ENCODE measurements at regions not wholly inside any gene's neighbourhood (a gene's known extent, or its start where the extent isn't known, plus 50 kb on each side); places are given as distances from the start of the nearest gene placed in this dataset.
"Not testable (repeated sequence)": the region's sequence is repeated elsewhere in the genome, so short reads cannot be mapped to it uniquely, and the experiment has no call there.

DNA sequence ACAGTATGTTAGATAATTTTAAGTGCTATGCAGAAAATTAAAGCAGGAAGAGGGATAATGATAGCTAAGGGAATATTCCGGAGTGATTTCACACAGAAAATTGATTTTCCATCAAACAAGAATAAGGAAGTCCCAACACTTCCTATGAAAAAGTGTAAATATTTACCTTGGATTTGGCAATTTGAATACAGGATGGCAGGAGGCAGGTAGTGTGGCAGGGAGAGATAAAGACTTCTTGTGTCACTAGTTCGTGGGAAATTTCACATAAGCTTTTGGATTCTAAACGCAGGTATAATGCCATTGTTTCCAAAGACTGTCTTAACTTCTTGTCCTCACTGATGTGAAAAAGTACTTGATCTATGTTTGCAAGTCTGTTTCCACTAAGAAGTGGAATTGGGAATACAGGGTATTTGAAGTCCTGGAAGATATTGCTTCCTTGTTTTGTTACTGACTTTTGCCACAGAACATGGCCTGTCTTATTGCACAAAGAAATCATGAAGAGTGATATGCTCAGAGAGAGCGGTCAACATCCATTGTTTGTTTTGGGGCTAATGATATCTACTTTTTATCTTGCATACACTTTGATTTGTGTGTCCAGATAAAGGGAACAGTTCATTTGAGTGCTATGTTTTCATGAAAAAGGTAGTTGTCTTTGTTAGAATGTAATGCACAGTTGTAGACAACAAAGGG lies 1216.1 kb upstream of the FAM98A start:
- H3K27me3 Mint-ChIP-seq (ENCODE audit: low read depth): no peaks in the 10 kb centered on the region
- DNase-seq (no peak), ATAC-seq (replicated peaks in 1 of 2) (no peak)
- H3K4me3 Mint-ChIP-seq: no peak overlapping the region
- peaks cover 3 to 5% of the 10 kb centered on the region in 2 donors for H3K9me3 Mint-ChIP-seq
- H3K36me3 Mint-ChIP-seq (ENCODE audit: insufficient read depth in 2 of 2): no peaks in the 10 kb centered on the region
- no peak overlapping the region for H3K27ac Mint-ChIP-seq
- H3K4me1 Mint-ChIP-seq (ENCODE audit: low read depth): no peaks in the 10 kb centered on the region

DNA sequence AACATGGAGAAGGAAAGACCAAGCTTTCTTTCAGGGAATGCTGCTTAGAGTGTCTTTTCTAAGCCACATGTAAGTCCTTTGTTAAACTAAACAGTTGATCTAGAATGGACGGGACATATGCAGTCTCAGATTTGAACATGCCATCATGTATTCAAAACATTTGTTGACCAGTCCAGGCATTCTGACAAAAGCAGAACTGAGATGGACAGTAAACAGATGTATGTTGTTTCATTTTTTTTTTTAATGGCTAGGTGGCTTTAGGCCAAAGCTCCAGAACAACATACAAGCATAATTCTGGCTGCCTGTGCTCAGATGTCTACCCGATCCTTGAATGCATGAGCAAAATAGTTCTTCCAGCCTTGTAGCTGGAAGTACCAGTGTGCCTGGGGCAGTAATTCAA lies 1211.4 kb upstream of the FAM98A start:
- H3K27ac Mint-ChIP-seq: no peak overlapping the region
- no peaks in the 10 kb centered on the region for H3K36me3 Mint-ChIP-seq (ENCODE audit: insufficient read depth in 2 of 2)
- H3K9me3 Mint-ChIP-seq: peaks cover 0 to 5% of the 10 kb centered on the region in 2 donors
- ATAC-seq (replicated peaks in 1 of 2) (no peak), DNase-seq (no peak)
- no peaks in the 10 kb centered on the region for H3K27me3 Mint-ChIP-seq (ENCODE audit: low read depth)
- H3K4me3 Mint-ChIP-seq: no peak overlapping the region
- no peaks in the 10 kb centered on the region for H3K4me1 Mint-ChIP-seq (ENCODE audit: low read depth)

GRCh38 chr2:34808426-34808825 lies 1209.3 kb upstream of the FAM98A start:
- H3K4me1 Mint-ChIP-seq (ENCODE audit: low read depth): no peaks in the 10 kb centered on the region
- no peak for DNase-seq
- H3K9me3 Mint-ChIP-seq: peaks cover 0 to 5% of the 10 kb centered on the region in 2 donors
- ATAC-seq (replicated peaks in 1 of 2): no peak
- H3K27ac Mint-ChIP-seq: no peak overlapping the region
- no peaks in the 10 kb centered on the region for H3K36me3 Mint-ChIP-seq (ENCODE audit: insufficient read depth in 2 of 2)
- no peak overlapping the region for H3K4me3 Mint-ChIP-seq
- no peaks in the 10 kb centered on the region for H3K27me3 Mint-ChIP-seq (ENCODE audit: low read depth)

DNA sequence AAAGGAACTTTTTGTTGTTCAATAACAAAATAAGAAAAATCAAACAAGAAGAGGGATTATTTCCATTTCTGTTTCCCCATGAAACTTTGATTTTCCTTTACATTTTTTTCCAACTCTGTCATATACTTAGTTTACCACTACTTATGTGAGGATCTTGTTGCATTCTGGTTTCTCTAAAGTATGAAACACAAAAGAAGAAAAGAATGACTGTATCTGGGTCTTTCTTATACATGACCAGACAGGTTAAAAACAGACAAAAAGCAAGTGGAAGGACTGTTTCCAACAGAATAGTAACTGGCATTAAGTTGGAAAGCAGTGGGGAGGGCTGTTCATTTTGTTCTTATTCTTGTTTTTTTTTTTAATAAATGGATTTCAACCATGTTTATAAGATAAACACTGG lies 1207.8 kb upstream of the FAM98A start:
- H3K36me3 Mint-ChIP-seq (ENCODE audit: insufficient read depth in 2 of 2): no peaks in the 10 kb centered on the region
- no peaks in the 10 kb centered on the region for H3K27me3 Mint-ChIP-seq (ENCODE audit: low read depth)
- no peak overlapping the region for H3K27ac Mint-ChIP-seq
- ATAC-seq (replicated peaks in 1 of 2) (no peak), DNase-seq (no peak)
- peaks cover 0 to 5% of the 10 kb centered on the region in 2 donors for H3K9me3 Mint-ChIP-seq
- no peaks in the 10 kb centered on the region for H3K4me1 Mint-ChIP-seq (ENCODE audit: low read depth)
- H3K4me3 Mint-ChIP-seq: no peak overlapping the region

- no peak for ATAC-seq (replicated peaks in 1 of 2)
- H3K4me1 Mint-ChIP-seq (ENCODE audit: low read depth): no peaks in the 10 kb centered on the region
These were observed 1207.3 kb upstream of the FAM98A start for GRCh38 chr2:34806396-34806795.

DNA sequence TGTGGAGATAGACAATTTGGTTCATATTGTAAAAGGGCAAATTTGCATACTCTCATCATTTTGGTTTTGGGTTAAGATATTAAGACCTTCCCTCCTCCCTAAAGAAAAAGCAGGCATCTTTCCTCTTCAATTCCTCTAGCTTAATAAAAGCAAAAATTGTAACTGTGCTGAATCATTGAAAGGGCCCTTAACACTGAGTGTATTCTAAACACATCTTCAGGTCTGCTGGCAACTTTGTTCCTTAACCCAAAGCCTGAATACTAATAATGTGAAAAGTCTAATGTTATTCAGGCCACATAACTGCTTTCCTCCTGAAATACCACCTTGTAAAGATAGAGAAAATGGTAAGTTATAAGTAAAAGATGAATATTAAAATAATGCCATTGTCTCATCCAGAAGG lies 1200.5 kb upstream of the FAM98A start:
- Mint-ChIP-seq H3K4me1 (ENCODE audit: low read depth) (no peaks in the 10 kb centered on the region), H3K9me3 (no peaks in the 10 kb centered on the region), H3K27me3 (ENCODE audit: low read depth) (no peaks in the 10 kb centered on the region), H3K36me3 (ENCODE audit: insufficient read depth in 2 of 2) (no peaks in the 10 kb centered on the region), H3K4me3 (no peak overlapping the region), H3K27ac (no peak overlapping the region)
- ATAC-seq (replicated peaks in 1 of 2) (no peak), DNase-seq (no peak)

More at GRCh38 chr2:34806396-34806795, 1207.3 kb upstream of the FAM98A start:
- no peaks in the 10 kb centered on the region for H3K36me3 Mint-ChIP-seq (ENCODE audit: insufficient read depth in 2 of 2)
- no peaks in the 10 kb centered on the region for H3K27me3 Mint-ChIP-seq (ENCODE audit: low read depth)
- H3K9me3 Mint-ChIP-seq: peaks cover 0 to 5% of the 10 kb centered on the region in 2 donors
- no peak overlapping the region for H3K27ac Mint-ChIP-seq
- no peak for DNase-seq
- H3K4me3 Mint-ChIP-seq: no peak overlapping the region

- H3K27me3 Mint-ChIP-seq (ENCODE audit: low read depth); H3K4me3 Mint-ChIP-seq; ATAC-seq (replicated peaks in 1 of 2); H3K4me1 Mint-ChIP-seq (ENCODE audit: low read depth); H3K27ac Mint-ChIP-seq; H3K9me3 Mint-ChIP-seq; DNase-seq; H3K36me3 Mint-ChIP-seq (ENCODE audit: insufficient read depth in 2 of 2): not testable (repeated sequence)
These were observed 1196.5 kb upstream of the FAM98A start for GRCh38 chr2:34795586-34795985.

DNA sequence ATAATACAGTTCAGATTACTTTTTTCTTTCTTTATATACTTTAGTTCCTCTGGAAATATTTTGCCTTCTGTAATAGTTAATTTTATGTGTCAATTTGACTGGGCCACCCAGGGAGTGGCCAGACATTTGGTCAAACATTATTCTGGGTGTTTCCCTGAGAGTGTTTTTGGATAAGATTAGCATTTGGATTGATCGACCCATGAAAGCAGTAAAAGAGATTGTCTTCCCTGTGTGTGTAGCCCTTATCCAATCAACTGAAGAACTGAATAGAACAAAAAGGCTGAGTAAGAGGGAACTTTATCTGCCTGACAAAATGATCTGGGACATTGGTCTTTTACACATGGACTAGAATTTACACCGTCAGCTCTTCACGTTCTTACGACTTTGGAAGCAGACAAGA lies 1190.1 kb upstream of the FAM98A start:
- Mint-ChIP-seq H3K36me3 (ENCODE audit: insufficient read depth in 2 of 2) (peaks cover 0 to 2% of the 10 kb centered on the region in 2 donors), H3K4me3 (no peak overlapping the region), H3K27ac (no peak overlapping the region), H3K4me1 (ENCODE audit: low read depth) (no peaks in the 10 kb centered on the region), H3K9me3 (peaks cover 3 to 6% of the 10 kb centered on the region in 2 donors), H3K27me3 (ENCODE audit: low read depth) (no peaks in the 10 kb centered on the region)
- ATAC-seq (replicated peaks in 1 of 2) (no peak), DNase-seq (no peak)

GRCh38 chr2:34787341-34787740 lies 1188.2 kb upstream of the FAM98A start:
- no peak for ATAC-seq (replicated peaks in 1 of 2)
- peaks cover 0 to 2% of the 10 kb centered on the region in 2 donors for H3K36me3 Mint-ChIP-seq (ENCODE audit: insufficient read depth in 2 of 2)
- peaks cover 3 to 6% of the 10 kb centered on the region in 2 donors for H3K9me3 Mint-ChIP-seq
- no peaks in the 10 kb centered on the region for H3K4me1 Mint-ChIP-seq (ENCODE audit: low read depth)
- DNase-seq: no peak
- H3K27me3 Mint-ChIP-seq (ENCODE audit: low read depth): no peaks in the 10 kb centered on the region
- H3K27ac Mint-ChIP-seq: no peak overlapping the region
- no peak overlapping the region for H3K4me3 Mint-ChIP-seq

- peaks cover 0 to 1% of the 10 kb centered on the region in 2 donors for H3K36me3 Mint-ChIP-seq (ENCODE audit: insufficient read depth in 2 of 2)
- no peak overlapping the region for H3K27ac Mint-ChIP-seq
- no peaks in the 10 kb centered on the region for H3K4me1 Mint-ChIP-seq (ENCODE audit: low read depth)
- H3K27me3 Mint-ChIP-seq (ENCODE audit: low read depth): no peaks in the 10 kb centered on the region
- H3K4me3 Mint-ChIP-seq: no peak overlapping the region
- no peak for ATAC-seq (replicated peaks in 1 of 2)
- DNase-seq: no peak
- H3K9me3 Mint-ChIP-seq: peaks cover 4 to 7% of the 10 kb centered on the region in 2 donors
These were observed 1186.2 kb upstream of the FAM98A start for GRCh38 chr2:34785206-34785785.

- Mint-ChIP-seq H3K27me3 (ENCODE audit: low read depth) (no peaks in the 10 kb centered on the region), H3K4me1 (ENCODE audit: low read depth) (no peaks in the 10 kb centered on the region), H3K27ac (no peak overlapping the region), H3K9me3 (peaks cover 0 to 7% of the 10 kb centered on the region in 2 donors), H3K4me3 (no peak overlapping the region), H3K36me3 (ENCODE audit: insufficient read depth in 2 of 2) (no peaks in the 10 kb centered on the region)
- ATAC-seq (replicated peaks in 1 of 2) (no peak), DNase-seq (no peak)
These were observed 1185.6 kb upstream of the FAM98A start for GRCh38 chr2:34784701-34785100.

DNA sequence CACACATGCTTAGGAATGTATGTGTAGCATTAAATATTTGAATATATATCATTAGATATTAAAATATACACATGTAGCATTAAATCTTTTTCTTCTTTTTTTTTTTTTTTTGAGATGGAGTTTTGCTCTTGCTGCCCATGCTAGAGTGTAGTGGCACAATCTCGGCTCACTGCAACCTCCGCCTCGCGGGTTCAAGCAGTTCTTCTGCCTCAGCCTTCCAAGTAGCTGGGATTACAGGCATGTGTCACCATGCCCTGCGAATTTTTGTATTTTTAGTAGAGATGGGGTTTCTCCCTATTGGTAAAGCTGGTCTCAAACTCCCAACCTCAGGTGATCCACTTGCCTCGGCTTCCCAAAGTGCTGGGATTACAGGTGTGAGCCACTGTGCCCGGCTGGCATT lies 1151.6 kb upstream of the FAM98A start:
- H3K4me3 Mint-ChIP-seq; H3K27me3 Mint-ChIP-seq (ENCODE audit: low read depth); DNase-seq; ATAC-seq (replicated peaks in 1 of 2); H3K36me3 Mint-ChIP-seq (ENCODE audit: insufficient read depth in 2 of 2); H3K4me1 Mint-ChIP-seq (ENCODE audit: low read depth); H3K9me3 Mint-ChIP-seq; H3K27ac Mint-ChIP-seq: not testable (repeated sequence)

DNA sequence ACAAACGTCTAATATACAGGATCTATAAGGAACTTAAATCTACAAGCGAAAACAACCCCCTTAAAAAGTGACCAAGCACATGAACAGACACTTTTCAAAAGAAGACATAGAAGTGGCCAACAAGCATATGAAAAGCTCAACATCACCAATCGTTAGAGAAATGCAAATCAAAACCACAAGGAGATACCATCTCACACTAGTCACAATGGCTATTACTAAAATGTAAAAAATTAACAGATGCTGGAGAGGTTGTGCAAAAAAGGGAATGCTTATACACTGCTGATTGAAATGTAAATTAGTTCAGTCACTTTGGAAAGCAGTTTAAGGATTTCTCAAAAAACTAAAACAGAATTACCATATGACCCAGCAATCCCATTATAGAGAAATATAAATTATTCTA lies 1148.5 kb upstream of the FAM98A start:
- Mint-ChIP-seq H3K27me3 (ENCODE audit: low read depth) (no peaks in the 10 kb centered on the region), H3K4me3 (no peak overlapping the region), H3K4me1 (ENCODE audit: low read depth) (no peaks in the 10 kb centered on the region), H3K9me3 (no peaks in the 10 kb centered on the region), H3K36me3 (ENCODE audit: insufficient read depth in 2 of 2) (no peaks in the 10 kb centered on the region), H3K27ac (no peak overlapping the region)
- DNase-seq (no peak), ATAC-seq (replicated peaks in 1 of 2) (no peak)

- ATAC-seq (replicated peaks in 1 of 2): no peak
- DNase-seq: no peak
- H3K9me3 Mint-ChIP-seq: peaks cover 3 to 8% of the 10 kb centered on the region in 2 donors
- H3K27ac Mint-ChIP-seq: no peak overlapping the region
- H3K4me1 Mint-ChIP-seq (ENCODE audit: low read depth): no peaks in the 10 kb centered on the region
- no peaks in the 10 kb centered on the region for H3K36me3 Mint-ChIP-seq (ENCODE audit: insufficient read depth in 2 of 2)
- no peak overlapping the region for H3K4me3 Mint-ChIP-seq
- H3K27me3 Mint-ChIP-seq (ENCODE audit: low read depth): no peaks in the 10 kb centered on the region
These were observed 1139.6 kb upstream of the FAM98A start for GRCh38 chr2:34738691-34739090.
